ENCODE measurements at regions not wholly inside any gene's neighbourhood (a gene's known extent, or its start where the extent isn't known, plus 50 kb on each side); places are given as distances from the start of the nearest gene placed in this dataset.

GRCh38 chr1:55374801-55375616 lies 159.8 kb upstream of the USP24 start:
- no peak for DNase-seq

- DNase-seq, result no peak
These were observed 159.1 kb upstream of the USP24 start for GRCh38 chr1:55374216-55374615.

- DNase-seq, result no peak
These were observed 154.3 kb upstream of the USP24 start for GRCh38 chr1:55369474-55369873.

GRCh38 chr1:55368698-55369097 lies 153.5 kb upstream of the USP24 start:
- DNase-seq, result no peak

DNA sequence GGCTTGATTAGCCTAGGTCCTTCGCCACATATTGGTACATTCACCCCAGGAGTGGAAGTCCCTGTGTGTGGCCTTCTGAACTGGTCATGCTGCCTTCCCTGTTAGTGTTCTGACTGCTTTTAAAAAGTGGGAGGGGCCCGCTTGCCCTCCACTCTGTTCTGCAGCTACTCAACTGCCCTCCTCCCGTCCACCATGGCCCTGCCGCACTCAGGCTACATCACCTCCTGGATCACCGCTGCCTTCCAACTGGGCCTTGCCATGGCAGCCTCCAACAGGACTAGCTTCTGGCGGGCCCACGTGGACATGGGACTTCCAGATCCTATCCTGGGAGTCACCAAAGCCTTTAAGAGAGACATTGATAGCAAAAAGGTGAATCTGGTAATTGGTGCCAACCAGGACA lies 152.1 kb upstream of the USP24 start:
- DNase-seq, result no peak

DNA sequence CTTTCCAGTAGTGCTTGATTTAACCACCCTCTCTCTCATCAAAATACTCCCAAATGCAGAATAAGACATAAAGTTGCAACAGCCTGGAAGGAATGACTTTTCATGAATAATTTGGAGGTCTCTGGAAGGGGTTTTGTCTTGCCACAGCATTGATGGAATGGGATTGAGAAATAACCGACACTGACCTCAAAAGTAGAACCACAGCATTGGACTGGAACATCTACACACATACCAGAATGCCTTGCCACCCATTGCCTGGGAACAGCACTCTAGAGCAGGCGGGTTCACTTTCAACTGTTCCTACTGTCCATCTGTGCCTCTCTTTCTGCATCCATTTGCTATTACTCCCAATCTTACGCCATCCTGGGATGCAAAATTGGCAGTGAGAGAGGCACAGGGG lies 149.1 kb upstream of the USP24 start:
- DNase-seq, result no peak

- no peak for DNase-seq
These were observed 148.1 kb upstream of the USP24 start for GRCh38 chr1:55363268-55363667.

DNA sequence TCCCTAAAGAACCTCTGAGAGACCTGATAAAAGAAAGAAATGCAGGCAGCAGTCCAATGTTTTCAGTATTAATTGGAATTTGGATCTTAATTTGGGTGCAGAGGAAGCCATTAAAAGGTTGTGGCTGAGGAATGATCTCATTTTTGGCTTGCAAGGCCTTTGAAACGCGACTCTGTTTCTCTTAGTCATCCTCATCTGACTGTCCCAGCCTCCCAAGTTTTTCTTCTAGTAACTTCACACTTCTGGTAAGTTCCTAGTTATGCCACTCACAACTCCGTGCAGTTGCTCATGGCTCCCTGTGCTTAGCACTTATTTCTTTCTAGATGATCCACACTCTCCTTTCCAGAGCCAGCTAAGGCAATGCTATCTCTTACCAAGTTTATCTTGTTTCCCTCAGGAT lies 147.4 kb upstream of the USP24 start:
- no peak for DNase-seq

DNA sequence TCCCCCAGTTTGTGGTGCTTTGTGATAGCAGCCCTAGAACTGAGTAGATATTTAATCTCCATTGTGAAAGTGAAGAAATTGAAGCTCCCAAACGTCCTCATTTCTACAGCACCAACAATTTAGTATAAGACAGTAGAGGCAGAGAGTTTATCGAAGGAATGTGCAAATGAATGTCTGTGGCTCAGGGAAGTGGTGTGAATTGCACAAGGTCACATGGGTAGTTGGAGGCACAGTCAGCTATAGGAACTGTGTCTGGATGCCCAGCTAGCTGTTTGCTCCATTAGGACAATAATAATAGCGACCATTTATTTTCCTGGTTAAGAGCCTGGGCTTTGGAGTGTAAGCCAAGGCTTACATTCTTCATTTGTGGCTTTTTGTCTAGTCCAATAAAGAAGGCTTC lies 144.4 kb upstream of the USP24 start:
- no peak for DNase-seq

- no peak for DNase-seq
These were observed 143.4 kb upstream of the USP24 start for GRCh38 chr1:55358581-55358980.

- no peak for DNase-seq
These were observed 140.4 kb upstream of the USP24 start for GRCh38 chr1:55355549-55355948.

GRCh38 chr1:55353707-55354620 lies 138.8 kb upstream of the USP24 start:
- no peak for DNase-seq

GRCh38 chr1:55352811-55353180 lies 137.6 kb upstream of the USP24 start:
- DNase-seq, result no peak

DNA sequence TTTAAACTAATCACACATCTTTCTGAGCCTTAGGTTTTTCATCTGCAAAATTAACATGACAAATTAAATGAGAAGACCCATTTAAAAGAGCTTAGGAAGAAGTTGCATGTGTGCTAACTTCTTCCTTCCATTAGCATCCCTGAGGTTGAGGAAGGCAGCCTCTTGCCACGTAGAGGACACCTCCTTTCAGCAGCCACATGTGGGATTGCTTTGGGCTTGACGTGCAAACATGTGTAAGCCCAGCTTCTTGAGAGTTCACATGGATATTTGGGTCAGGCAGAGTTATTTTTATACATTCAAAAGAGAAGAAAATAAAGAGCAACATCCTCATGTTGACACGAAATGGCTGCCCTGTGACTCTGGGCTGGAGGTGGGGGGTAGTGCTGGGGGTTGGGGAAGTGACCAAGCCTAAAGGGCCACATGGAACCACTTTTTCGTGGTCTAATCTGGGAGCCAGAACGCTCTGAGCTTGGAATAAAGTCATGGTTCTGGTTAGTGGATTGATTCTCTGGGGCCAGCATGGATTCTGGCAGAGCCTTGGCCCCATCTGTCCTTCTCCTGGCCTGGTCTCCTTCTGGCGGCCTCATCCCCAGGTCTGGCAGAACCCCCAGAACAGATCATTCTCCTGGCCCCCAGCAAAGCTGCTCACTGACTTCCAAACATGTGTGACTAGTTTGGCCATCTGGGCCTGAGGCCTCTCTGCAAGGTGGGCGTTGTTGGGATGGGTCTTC lies 137.1 kb upstream of the USP24 start:
- no peak for DNase-seq

- no peak for DNase-seq
These were observed 133.2 kb upstream of the USP24 start for GRCh38 chr1:55348356-55348755.

DNA sequence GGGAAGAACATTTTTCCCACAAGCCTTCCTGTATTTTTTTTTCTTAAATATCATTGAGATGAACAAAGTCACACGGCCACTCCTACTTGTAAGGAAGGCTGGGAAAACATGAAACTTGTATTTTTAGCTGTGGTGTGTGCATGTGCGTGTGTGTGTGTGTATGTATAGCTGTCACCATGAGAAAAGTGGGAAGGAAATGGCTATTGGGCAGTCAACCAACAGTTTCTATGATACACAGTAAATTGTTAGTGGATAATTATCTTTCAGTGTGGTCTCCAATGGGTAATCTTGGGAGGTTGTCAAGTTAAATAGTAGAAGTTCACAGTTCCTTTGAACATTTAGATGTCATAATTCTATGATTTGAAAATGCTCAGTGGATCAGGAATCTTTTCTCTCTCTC lies 132.7 kb upstream of the USP24 start:
- DNase-seq, result no peak

GRCh38 chr1:55347041-55347440 lies 131.9 kb upstream of the USP24 start:
- no peak for DNase-seq

DNA sequence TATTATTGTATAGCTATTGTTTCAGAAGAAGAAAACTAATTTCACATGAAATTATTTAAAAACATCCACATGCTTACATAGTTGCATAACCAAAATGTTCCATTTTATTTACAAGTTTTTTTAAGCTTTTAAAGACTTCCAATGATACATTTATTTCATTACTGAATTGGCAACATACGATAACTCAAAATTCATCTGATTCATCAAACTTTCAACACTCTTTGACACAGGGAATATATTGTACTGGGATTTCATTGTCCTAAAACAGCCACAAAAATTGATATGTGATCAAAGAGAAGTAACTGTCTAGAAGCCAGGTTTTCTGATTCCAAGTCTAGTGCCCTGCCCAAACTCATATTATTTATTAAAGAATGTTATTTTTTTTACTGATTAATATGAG lies 131.4 kb upstream of the USP24 start:
- DNase-seq, result no peak

DNA sequence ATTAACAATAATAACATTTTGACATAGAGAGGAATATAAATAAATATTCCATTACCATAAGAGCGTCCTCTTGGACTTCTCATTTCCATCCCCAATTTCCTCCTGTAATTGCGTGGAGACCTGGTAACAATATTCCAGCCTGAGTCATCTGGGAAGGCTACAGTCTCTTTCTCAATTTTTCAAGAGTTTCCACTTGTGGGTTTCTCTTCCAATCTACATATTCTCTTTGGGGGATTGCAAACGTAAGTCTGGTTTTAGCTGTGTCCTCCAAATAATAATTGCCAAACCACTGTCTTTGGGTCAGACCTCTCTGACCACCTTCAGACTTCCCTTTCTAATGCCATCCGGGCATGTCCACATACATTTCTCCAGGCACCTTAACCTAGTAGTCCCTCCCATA lies 124.5 kb upstream of the USP24 start:
- no peak for DNase-seq

DNA sequence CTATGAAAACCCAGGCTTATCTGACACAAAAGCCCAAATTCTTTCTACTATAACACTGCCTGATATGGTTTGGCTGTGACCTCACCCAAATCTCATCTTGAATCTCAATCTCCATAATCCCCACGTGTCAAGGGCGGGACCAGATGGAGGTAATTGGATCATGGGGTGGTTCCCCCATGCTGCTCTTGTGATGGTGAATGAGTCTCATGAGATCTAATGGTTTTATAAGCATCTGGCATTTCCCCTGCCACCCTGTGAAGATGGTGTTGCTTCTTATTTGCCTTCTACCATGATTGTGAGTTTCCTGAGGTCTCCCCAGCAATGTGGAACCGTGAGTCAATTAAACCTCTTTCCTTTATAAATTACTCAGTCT lies 123.3 kb upstream of the USP24 start:
- no peak for DNase-seq

DNA sequence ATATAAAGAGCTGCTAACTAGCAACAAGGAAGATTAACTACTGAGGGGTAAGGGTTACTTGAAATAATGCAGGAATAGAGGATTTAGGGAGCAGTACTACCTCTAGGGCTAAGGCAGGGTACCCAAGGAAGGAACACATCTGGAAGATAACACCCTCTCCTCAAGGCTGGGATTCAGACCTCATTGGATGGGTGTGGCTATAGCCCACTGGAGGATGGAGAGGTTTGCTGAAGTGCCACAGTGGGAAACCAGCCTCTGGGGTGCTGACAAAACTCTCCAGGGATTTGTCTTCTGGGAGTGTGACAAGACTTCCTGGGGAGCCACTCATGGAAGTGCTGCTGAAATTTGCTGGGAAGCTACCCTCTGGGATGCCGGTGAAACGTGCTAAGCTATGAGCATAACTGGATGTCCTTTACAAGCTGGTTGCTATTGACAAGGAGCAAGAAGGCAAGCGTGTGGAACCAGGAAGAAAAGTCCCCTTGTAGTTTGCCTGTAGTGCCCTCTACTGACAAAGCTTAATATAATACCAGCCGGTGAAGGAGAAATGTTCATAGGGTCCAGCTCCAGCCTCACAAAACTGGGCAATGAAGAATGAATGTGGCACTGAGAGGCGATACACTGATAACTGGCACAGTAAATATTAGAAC lies 122.8 kb upstream of the USP24 start:
- peak in 1 of 2 experiments; percentile 38 for DNase-seq

DNA sequence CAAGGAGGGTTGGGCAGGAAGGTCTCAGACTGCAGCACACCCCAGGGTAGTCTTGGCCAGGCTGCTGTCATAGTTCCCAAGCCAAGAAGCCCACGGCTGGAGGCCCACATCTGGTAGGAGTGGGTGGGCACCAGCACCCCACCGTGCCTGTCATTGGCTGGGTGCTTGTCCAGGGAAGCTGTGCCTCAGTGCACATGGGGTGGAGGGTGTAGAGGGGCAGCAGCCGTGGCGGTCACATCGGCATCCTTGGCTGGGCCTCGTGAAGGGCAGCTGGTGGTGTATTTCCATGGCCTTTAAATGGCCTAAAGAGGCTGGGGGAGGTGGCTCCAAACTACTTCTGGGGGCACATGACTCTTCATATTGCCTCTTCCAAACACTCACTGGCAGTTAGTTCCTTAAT lies 119.6 kb upstream of the USP24 start:
- no peak for DNase-seq

DNA sequence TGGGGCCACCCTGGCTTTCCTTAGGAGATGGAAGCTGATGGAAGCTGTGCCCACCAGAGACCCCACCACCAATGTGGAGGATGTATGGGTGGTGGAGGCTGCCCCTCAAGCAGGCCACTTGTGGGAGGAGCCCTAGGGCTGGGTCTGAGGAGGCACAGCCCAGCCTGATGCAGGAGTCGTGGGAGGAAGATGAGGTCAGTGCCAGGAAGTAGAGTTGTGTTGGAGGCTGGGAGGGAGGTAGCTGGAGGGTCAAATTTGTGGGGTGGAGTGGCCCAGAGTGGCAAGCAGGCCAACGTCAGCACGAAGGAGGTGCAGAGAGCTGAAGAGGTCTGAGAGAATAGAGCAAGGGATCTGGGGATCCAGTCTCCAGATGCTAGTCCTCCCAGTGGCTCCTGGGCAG lies 119.0 kb upstream of the USP24 start:
- no peak for DNase-seq

All from NCI-H2081 (cell line).